HG02642 (cell line): ENCODE measurements at regions not wholly inside any gene's neighbourhood (a gene's known extent, or its start where the extent isn't known, plus 50 kb on each side); places are given as distances from the start of the nearest gene placed in this dataset.
A peak's percentile ranks its signal among the peaks of the same experiment; 100 is the strongest.
"Not testable (repeated sequence)": the region's sequence is repeated elsewhere in the genome, so short reads cannot be mapped to it uniquely, and the experiment has no call there.

Experiments
- ATAC-seq: cut with Tn5 transposase; IDR thresholded peaks from one replicate; pipeline ENCODE4 v1.9.1; 2021; ENCODE audit warnings: mild to moderate bottlenecking; ENCODE audit not compliant: unreplicated experiment, poor library complexity

DNA sequence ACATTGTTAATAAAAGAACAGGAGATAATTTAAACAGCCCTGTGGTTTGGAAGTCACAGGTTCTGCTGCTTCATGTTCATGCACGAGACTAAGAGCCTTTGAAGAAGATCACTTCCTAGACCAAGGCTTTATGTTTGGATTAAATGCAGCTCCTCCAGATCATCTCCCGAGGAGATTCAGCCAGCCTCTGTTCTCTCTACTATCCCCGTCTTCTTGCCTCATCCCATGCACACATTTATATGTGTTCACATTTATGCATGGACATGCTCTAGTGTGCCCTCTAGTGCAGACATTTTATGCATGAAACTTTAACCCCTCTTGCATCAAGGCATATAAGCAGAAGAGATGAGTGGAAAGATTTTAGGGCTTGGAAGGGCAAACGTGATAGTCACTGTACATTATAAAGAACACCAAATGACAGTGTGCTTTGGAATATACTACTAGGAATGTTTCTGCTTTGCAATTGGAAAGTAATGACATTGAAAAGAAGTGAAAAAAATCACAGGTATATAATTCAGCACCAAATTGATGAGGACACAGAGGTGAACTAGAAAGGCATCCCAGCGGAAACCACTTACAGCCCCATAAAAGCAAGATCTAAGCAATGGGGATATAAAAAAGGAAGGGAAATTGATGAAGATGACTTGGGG, 271.5 kb upstream of the PLGLB2 start:
- ATAC-seq = not testable (repeated sequence)

- ATAC-seq = not testable (repeated sequence)
Observed at GRCh38 chr2:87476936-87477335, 271.0 kb upstream of the PLGLB2 start.

- not testable (repeated sequence) for ATAC-seq
Observed at GRCh38 chr2:87477669-87478428, 270.0 kb upstream of the PLGLB2 start.

GRCh38 chr2:87478911-87479310, 269.0 kb upstream of the PLGLB2 start:
- not testable (repeated sequence) for ATAC-seq

DNA sequence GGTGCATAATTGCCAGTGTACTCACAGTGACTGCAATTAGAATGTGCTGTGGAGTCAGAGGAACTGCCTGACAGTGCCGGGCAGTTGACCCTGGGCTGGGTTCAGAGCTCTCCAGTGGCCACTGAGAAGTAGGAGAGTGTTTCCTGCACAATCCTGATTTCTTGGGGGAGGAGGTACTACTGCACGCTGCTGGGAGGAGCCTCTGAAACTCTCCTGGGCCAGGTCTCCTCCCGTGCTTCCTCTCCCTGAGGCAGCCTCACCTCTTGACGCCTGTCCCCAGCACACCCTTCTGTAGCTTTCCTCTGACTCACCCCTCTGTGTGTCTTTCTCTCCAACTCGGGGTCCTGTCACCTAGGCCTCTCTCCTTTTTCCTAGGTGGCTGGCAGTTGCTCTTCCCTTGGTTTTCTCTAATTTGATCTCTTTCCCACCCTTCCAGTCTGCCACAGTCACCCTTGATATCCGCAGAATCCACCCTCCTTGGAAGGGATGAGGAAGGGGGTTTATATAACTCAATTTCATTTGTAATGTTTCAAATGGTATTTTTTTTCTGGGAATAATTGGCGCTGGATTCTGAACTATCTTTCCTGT, 264.7 kb upstream of the PLGLB2 start:
- not testable (repeated sequence) for ATAC-seq

DNA sequence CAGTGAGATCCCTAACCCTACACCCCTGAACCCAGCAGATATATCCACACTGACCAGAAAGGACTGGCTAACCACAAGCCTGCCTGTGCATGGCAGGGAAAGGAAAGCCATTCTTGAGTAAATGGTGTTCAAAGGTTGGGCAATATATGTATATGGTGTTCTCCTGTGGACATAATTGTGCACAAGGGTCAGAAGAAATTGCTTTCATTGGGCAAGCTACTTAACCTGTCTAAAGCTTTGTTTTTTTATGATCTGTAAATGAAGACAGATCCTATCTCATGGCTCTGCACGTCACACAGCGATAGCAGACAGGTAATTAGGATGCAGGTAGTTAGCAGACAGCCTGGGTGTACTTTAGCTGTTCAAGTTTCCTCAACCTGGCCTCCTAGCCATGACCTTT, 263.5 kb upstream of the PLGLB2 start:
- not testable (repeated sequence) for ATAC-seq

DNA sequence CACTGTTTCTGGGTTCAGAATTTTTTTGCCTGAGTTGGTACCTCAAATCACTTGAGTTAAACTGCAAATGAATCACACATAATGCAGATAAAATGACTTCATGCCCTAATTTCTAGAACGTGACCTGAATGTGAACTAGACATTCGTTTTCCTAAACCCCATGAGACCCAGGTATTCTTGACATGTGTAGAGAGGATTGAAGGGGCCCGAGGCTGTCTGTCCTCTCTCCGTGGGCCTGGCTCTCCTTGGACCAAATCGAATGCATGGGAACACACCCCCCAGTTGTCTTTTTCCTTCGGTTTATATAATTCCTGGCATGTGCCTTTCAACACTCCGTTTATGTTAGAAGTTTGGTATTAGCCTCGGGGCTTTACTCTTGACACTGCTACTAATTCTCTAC, 262.4 kb upstream of the PLGLB2 start:
- not testable (repeated sequence) for ATAC-seq

DNA sequence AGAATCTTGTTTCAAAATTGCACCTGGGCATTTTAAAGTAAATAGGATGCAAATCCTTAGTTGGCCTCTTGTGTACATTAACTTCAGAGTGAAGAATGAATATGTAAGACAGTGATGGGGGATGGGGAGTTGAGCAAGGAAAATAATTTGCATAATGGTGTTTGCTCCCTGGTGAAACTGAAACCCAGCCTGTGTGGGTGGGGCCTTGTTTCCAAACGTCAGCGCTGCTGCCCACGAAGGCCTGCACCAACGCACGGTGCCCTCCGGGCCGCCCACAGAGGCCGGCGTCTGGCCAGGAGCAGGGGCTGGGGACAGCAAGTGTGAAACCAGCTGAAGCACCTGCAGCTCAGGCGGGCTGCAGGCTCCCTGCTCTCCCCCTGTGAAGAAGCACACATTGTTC, 262.0 kb upstream of the PLGLB2 start:
- peak; percentile 94 for ATAC-seq

- peak; percentile 18 for ATAC-seq
Observed at GRCh38 chr2:87486413-87486812, 261.5 kb upstream of the PLGLB2 start.

DNA sequence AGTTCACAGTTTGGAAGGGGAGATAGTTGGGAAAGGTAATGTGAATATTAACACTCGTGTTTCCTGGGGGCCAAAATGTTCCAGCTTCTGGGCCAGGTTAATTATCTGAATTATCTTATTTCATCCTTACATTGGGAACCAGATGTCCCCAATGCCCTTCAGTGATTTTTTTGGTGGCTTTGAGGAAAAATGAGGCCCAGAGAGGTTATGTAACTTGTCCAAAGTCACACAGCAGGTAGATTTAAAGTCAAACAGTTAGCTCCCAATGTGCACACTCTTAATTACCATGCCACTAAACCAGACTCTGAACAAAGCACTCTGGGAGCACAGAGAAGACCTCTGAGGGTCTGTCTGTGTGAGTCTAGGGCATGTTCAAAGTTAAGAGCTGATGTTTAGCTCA, 259.9 kb upstream of the PLGLB2 start:
- not testable (repeated sequence) for ATAC-seq

DNA sequence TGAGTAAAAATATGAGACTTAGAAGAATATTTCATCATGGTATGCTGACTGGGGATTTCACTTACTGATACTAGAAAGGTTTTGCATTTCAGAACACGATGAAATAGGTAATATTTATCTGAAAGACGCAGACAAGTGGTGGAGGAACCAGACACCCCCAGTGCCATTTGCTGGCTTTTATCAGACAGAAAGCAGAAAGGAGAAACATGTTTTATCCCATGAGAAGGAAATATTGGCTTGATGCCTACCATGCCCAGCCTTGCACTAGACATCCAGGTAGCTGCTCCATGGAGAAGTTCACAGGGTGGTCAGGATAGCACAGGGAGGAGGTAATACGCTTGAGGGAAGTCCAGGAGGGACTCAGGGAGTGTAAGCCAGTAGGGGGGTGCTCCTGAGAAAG, 258.9 kb upstream of the PLGLB2 start:
- not testable (repeated sequence) for ATAC-seq

DNA sequence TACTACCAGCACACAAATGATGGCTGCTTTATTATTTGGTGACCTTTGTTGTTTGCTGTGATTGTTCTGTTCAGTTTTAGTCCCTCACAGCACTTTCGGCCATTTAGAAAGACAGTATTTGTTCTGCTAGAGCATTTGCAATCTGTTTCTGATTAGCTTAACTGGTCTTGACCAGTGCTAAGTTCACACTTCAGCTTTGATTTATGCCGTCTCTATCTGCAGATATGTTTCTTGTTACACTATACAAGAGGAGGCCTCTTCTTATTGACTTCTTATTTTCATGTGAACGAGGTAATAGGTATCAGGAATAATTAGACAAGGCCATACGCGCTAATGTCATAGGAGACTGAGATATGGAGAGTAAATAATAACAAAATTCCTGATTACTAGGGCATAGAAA, 253.0 kb upstream of the PLGLB2 start:
- not testable (repeated sequence) for ATAC-seq

- not testable (repeated sequence) for ATAC-seq
Observed at GRCh38 chr2:87495455-87495854, 252.4 kb upstream of the PLGLB2 start.

- peak; percentile 77 for ATAC-seq
Observed at GRCh38 chr2:87496036-87497006, 251.6 kb upstream of the PLGLB2 start.

- not testable (repeated sequence) for ATAC-seq
Observed at GRCh38 chr2:87497135-87497534, 250.8 kb upstream of the PLGLB2 start.

DNA sequence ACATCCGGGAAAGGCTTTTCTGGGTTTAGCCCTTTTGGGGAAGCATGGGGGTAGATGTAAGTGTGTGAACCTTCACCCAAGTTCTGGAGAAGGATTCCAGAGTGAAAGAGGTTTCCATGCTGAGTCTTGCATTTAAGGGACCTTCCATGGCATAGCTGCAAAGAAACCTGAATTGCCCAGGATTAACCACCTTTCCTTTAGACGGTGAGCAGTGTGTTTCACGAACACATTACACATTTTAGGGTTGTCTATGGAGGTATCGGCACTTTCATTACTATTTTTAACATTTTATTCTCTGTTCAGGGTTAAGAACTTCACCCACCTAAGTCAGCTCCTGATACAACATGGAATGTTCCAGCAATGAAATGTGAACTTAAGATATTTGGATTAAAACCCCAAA, 250.2 kb upstream of the PLGLB2 start:
- peak; percentile 2 for ATAC-seq

DNA sequence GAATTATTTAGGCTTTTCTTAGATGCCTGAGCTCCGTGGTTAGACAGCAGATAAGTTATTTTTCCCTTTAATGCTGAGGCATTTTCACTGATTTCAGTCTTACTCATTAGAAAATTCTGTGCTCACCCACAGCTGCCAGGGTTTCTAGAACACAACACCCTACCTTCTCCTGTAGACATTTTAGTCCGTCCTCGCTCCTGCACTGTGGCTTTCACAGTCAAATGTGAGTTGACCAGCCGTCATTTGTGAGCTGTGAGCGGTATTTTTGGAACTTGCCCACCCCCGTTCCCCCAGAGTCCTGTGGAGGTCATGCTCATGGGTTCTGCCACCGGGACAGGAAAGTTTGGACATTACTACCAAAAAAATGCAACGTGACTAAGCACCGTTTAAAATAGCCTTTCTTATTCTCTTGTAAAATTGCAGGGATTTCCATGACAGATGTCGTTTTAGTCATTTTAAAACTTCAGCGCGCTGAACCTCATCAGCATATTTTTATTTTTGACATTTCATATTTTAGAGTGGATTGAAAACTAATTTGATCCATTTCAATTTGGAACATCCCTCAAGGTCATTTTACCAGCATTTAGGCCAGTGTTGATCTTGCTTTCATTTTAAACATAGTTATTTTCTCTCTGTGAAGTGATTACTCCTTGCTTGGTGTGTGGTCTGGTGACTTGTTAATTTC, 249.6 kb upstream of the PLGLB2 start:
- ATAC-seq = peak; percentile 77

DNA sequence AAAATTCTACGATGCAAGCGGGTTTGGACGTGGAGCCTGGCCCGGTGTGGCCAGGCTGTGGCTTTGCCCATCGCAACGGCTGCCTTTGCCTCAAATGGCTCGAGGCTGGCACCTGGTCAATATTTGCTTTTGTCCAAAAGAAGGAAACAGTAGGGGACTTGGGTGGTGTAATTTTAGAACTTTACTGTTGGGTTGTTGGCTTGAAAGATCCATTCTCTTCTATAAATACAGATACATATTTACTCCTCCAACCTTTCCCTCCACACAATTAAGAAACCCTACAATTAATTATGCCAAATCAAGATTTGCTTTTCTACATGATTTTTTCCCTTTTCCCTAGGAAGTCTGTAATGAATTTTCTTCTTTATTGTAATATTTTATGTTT, 249.0 kb upstream of the PLGLB2 start:
- not testable (repeated sequence) for ATAC-seq

GRCh38 chr2:87499860-87500259, 248.0 kb upstream of the PLGLB2 start:
- not testable (repeated sequence) for ATAC-seq

GRCh38 chr2:87500421-87500820, 247.5 kb upstream of the PLGLB2 start:
- not testable (repeated sequence) for ATAC-seq
